ENCODE measurements at regions not wholly inside any gene's neighbourhood (a gene's known extent, or its start where the extent isn't known, plus 50 kb on each side); places are given as distances from the start of the nearest gene placed in this dataset.

DNA sequence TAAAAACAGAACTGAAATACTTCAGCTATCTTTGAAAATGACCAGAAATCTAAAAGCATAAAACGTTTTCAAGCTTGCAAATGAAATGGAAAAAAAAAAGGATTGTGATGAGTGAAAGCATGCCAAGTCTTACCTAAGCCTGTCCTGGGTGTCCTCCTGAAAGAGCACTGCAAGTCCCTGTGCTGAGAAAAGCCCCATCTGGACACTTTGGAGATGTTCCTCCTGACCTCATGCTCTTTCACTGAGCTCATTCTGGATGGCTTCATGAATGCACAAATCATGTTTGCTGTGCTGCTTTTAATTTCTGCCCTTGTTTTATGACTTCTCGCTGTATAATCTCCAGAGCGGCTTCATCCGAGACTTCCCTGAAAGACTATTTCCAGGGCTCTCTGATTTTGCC is 136.0 kb downstream of the SOD2 start:
- TF ChIP-seq, protein P1, sequence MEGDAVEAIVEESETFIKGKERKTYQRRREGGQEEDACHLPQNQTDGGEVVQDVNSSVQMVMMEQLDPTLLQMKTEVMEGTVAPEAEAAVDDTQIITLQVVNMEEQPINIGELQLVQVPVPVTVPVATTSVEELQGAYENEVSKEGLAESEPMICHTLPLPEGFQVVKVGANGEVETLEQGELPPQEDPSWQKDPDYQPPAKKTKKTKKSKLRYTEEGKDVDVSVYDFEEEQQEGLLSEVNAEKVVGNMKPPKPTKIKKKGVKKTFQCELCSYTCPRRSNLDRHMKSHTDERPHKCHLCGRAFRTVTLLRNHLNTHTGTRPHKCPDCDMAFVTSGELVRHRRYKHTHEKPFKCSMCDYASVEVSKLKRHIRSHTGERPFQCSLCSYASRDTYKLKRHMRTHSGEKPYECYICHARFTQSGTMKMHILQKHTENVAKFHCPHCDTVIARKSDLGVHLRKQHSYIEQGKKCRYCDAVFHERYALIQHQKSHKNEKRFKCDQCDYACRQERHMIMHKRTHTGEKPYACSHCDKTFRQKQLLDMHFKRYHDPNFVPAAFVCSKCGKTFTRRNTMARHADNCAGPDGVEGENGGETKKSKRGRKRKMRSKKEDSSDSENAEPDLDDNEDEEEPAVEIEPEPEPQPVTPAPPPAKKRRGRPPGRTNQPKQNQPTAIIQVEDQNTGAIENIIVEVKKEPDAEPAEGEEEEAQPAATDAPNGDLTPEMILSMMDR (IDR thresholded peaks at IDR 0.05), result no peak
- no peak for TF ChIP-seq POLR2A (IDR thresholded peaks at IDR 0.05)

Measured in thyroid gland (tissue), 4 donors.